A673 (cell line): ENCODE measurements at regions not wholly inside any gene's neighbourhood (a gene's known extent, or its start where the extent isn't known, plus 50 kb on each side); places are given as distances from the start of the nearest gene placed in this dataset.

Experiments
- BruUV-seq: library from RNA; stranded (reverse); fragments of 400-500 nt; replicated peaks from 2 replicates; lab custom pipeline; 2021; lab: Mats Ljungman, UMichigan
- CTCF ChIA-PET: fragments of 300-600 bp; sonication (Branson Sonifier 250); formaldehyde crosslinking; loops from one replicate; lab custom pipeline; 2022; ENCODE audit warnings: antibody characterized with exemption; lab: Charles Lee
- POLR2A ChIA-PET: fragments of 300-600 bp; sonication (Branson Sonifier 250); formaldehyde crosslinking; loops from one replicate; lab custom pipeline; 2022; ENCODE audit warnings: antibody characterized with exemption; ENCODE audit not compliant: low non-redundant PET; lab: Charles Lee
- DNase-seq: peaks from one replicate; pipeline ENCODE4 v3.0.0-alpha.2; 2015; ENCODE audit warnings: low spot score
- H3K27ac ChIP-seq: fragments of 200-600 bp; sonication (generic); 2 replicates; pipeline ENCODE4 v1.5.1; 2016; ENCODE audit warnings: mixed run types, low read depth, mild to moderate bottlenecking, mixed read lengths, antibody characterized with exemption, low read length; ENCODE audit not compliant: poor library complexity, severe bottlenecking
- H3K27me3 ChIP-seq: fragments of 200-600 bp; sonication (generic); replicated peaks from 2 replicates; pipeline ENCODE4 v1.6.1; 2017; ENCODE audit warnings: mixed run types, low read depth, mild to moderate bottlenecking, mixed read lengths, antibody characterized with exemption, low read length; ENCODE audit not compliant: insufficient read depth, poor library complexity
- H3K36me3 ChIP-seq: fragments of 200-600 bp; sonication (generic); 2 replicates; pipeline ENCODE4 v1.6.1; 2016; ENCODE audit warnings: mixed run types, mild to moderate bottlenecking, mixed read lengths, antibody characterized with exemption, low read length; ENCODE audit not compliant: insufficient read depth, poor library complexity, severe bottlenecking
- H3K4me1 ChIP-seq: fragments of 200-600 bp; sonication (generic); 2 replicates; pipeline ENCODE4 v1.6.1; 2017; ENCODE audit warnings: mixed run types, mild to moderate bottlenecking, mixed read lengths, antibody characterized with exemption, low read length; ENCODE audit not compliant: insufficient read depth, poor library complexity, severe bottlenecking
- H3K4me3 ChIP-seq: fragments of 200-600 bp; sonication (generic); 2 replicates; pipeline ENCODE4 v1.5.1; 2016; ENCODE audit warnings: low read depth, mixed run types, mild to moderate bottlenecking, mixed read lengths, low read length; ENCODE audit not compliant: poor library complexity, severe bottlenecking
- H3K9me3 ChIP-seq: fragments of 200-600 bp; sonication (generic); 2 replicates; pipeline ENCODE4 v1.6.1; 2016; ENCODE audit warnings: mixed run types, low read depth, mild to moderate bottlenecking, mixed read lengths, antibody characterized with exemption, low read length; ENCODE audit not compliant: poor library complexity, severe bottlenecking
- EZH2 ChIP-seq: fragments of 200-600 bp; sonication (generic); IDR thresholded peaks from 2 replicates; pipeline ENCODE4 v1.6.1; 2017; ENCODE audit warnings: borderline replicate concordance, low read depth, mild to moderate bottlenecking, mixed read lengths, antibody characterized with exemption, low read length; ENCODE audit not compliant: poor library complexity, severe bottlenecking
- intact Hi-C: fragments of 100-400 bp; cut with micrococcal nuclease; formaldehyde crosslinking; loops from one replicate; pipeline ENCODE4 v1.10.0; 2022; ENCODE audit not compliant: unreplicated experiment
- TF ChIP-seq, protein P1 (sequence below): fragments of 300-800, 200-600 bp; sonication (generic); conservative IDR thresholded peaks from 2 replicates; pipeline ENCODE4 v1.5.1; 2017; ENCODE audit warnings: low read depth, mild to moderate bottlenecking, antibody characterized with exemption, low read length, moderate library complexity, mixed read lengths

DNA sequence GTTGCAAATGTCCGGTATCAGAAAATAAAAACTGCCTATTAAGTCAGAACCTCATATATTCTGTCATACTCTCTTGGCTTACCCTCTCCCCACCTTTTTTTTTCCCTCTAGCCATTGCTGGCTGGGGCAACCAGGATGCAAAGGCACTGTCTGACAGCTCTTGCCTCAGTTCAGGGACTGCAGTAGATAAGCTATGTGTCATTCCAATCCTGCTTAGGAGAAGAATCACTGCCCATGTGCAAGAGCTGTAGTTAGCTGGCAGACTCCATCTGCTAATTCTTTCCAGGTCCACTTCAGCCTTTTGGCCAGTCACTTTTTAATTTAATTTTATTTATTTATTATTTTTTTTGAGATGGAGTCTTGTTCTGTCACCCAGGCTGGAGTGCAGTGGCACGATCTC, 895.6 kb upstream of the SLC10A2 start:
- POLR2A ChIA-PET: no interaction called here
- H3K4me1 ChIP-seq: no peaks in the 10 kb centered on the region
- no TSS peak for BruUV-seq
- no peaks in the 10 kb centered on the region for H3K9me3 ChIP-seq
- no peak overlapping the region for H3K4me3 ChIP-seq
- H3K27me3 ChIP-seq: peaks cover 4% of the 10 kb centered on the region
- intact Hi-C loops: no loop called here
- no peak for TF ChIP-seq EZH2
- TF ChIP-seq, protein P1, sequence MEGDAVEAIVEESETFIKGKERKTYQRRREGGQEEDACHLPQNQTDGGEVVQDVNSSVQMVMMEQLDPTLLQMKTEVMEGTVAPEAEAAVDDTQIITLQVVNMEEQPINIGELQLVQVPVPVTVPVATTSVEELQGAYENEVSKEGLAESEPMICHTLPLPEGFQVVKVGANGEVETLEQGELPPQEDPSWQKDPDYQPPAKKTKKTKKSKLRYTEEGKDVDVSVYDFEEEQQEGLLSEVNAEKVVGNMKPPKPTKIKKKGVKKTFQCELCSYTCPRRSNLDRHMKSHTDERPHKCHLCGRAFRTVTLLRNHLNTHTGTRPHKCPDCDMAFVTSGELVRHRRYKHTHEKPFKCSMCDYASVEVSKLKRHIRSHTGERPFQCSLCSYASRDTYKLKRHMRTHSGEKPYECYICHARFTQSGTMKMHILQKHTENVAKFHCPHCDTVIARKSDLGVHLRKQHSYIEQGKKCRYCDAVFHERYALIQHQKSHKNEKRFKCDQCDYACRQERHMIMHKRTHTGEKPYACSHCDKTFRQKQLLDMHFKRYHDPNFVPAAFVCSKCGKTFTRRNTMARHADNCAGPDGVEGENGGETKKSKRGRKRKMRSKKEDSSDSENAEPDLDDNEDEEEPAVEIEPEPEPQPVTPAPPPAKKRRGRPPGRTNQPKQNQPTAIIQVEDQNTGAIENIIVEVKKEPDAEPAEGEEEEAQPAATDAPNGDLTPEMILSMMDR: no peak
- CTCF ChIA-PET: no interaction called here
- H3K27ac ChIP-seq: no peak overlapping the region
- no peak for DNase-seq
- H3K36me3 ChIP-seq: no peaks in the 10 kb centered on the region

DNA sequence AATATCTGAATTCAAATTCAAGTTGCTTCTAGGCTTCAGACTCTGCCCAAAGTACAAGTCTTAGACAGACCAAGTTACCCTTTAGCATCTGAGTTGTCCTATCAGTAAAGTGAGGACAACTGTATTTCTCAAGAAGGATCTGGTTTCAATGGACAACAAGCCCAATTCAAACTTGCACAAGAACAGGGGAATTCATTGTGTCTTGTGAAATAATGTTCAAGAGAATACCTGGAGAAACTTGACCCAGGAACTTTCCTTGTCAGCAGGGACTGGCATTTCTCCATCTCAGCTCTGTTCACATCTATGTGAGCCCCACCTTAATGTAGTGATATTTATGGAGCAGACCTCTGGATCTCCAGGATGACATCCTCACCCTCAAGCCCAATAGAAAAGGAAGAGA, 894.9 kb upstream of the SLC10A2 start:
- no peak for DNase-seq
- Histone ChIP-seq H3K36me3 (no peaks in the 10 kb centered on the region), H3K9me3 (no peaks in the 10 kb centered on the region), H3K27me3 (peaks cover 4% of the 10 kb centered on the region), H3K27ac (no peak overlapping the region), H3K4me3 (no peak overlapping the region), H3K4me1 (no peaks in the 10 kb centered on the region)
- intact Hi-C loops: no loop called here
- BruUV-seq: no TSS peak
- TF ChIP-seq, protein P1: no peak
- TF ChIP-seq EZH2: no peak
- CTCF ChIA-PET: no interaction called here
- POLR2A ChIA-PET: no interaction called here

DNA sequence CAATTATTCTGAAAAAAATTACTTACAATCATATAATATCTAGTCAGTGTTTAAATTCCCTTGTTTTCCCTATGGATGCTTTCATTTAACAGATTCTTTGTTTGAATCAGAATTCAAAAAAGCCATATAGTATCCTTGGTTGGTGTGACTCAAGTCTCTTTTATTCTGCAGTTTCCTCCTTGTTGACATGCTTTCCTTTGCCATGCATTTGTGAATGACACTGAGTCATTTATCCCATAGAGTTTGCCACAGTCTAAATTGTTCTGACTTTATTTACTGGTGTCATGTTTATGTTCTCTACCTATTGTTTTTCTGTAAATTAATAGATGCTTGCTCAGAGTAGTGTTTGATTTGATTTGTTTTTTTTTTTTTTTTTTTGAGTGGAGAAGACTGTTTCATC, 893.8 kb upstream of the SLC10A2 start:
- CTCF ChIA-PET: no interaction called here
- Histone ChIP-seq H3K27ac (no peak overlapping the region), H3K36me3 (no peaks in the 10 kb centered on the region), H3K4me1 (no peaks in the 10 kb centered on the region), H3K27me3 (peaks cover 1% of the 10 kb centered on the region), H3K4me3 (no peak overlapping the region), H3K9me3 (no peaks in the 10 kb centered on the region)
- intact Hi-C loops: no loop called here
- POLR2A ChIA-PET: no interaction called here
- no peak for DNase-seq
- TF ChIP-seq EZH2: no peak
- TF ChIP-seq, protein P1: no peak
- no TSS peak for BruUV-seq
